ENCODE measurements at regions not wholly inside any gene's neighbourhood (a gene's known extent, or its start where the extent isn't known, plus 50 kb on each side); places are given as distances from the start of the nearest gene placed in this dataset.

DNA sequence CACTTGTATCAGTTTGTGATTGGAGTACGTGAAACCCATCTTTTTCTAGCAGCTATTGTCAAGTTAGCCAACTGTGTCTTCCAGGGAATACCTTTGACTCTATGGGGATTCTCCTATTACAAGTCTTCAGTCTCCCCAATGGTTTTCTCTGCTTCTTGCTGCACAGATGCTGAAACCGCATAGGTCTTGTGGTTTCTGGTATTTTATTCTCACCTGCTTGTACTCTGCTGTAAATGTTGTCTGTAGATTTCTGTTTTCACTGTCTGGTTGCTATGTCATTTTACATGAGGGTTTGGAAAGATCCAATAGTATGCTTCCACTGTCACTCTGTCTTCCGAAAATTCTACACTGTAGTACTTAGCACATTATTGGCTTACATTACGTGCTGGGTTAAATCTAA lies 1196.9 kb upstream of the C9orf72 start (continued):
- TF ChIP-seq, protein P1, sequence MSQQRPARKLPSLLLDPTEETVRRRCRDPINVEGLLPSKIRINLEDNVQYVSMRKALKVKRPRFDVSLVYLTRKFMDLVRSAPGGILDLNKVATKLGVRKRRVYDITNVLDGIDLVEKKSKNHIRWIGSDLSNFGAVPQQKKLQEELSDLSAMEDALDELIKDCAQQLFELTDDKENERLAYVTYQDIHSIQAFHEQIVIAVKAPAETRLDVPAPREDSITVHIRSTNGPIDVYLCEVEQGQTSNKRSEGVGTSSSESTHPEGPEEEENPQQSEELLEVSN (IDR thresholded peaks at IDR 0.05): no peak
- no peak for TF ChIP-seq SIN3A (conservative IDR thresholded peaks at IDR 0.05 in 1 of 2, IDR thresholded peaks at IDR 0.05 in 1 of 2; ENCODE audit: low read depth in 1 of 2, low read length in 2 of 2)
- TF ChIP-seq NANOG (IDR thresholded peaks at IDR 0.05; ENCODE audit: insufficient read depth, low read depth, low read length, poor library complexity, severe bottlenecking): no peak
- TF ChIP-seq RBBP5 (IDR thresholded peaks at IDR 0.05; ENCODE audit: borderline replicate concordance, low read depth, low read length): no peak
- TF ChIP-seq NRF1 (IDR thresholded peaks at IDR 0.05; ENCODE audit: low read depth, low read length): no peak
